GM23248 (cell line): ENCODE measurements at regions not wholly inside any gene's neighbourhood (a gene's known extent, or its start where the extent isn't known, plus 50 kb on each side); places are given as distances from the start of the nearest gene placed in this dataset.

Experiments
- EZH2 ChIP-seq: fragments of 200-600 bp; sonication (generic); IDR thresholded peaks from 2 replicates; pipeline ENCODE4 v1.6.1; 2018; ENCODE audit warnings: antibody characterized with exemption, mild to moderate bottlenecking; ENCODE audit not compliant: insufficient read depth, poor library complexity, severe bottlenecking
- EZH2phosphoT487 ChIP-seq: fragments of 200-600 bp; sonication (generic); IDR thresholded peaks from 2 replicates; pipeline ENCODE4 v1.6.1; 2018; ENCODE audit warnings: antibody characterized with exemption, moderate library complexity, mild to moderate bottlenecking, low read depth; ENCODE audit not compliant: insufficient read depth

- TF ChIP-seq EZH2phosphoT487 (no peak), EZH2 (no peak)
Measured at GRCh38 chr5:103866169-103866568, 303.6 kb upstream of the NUDT12 start.
